H1 (cell line): ENCODE measurements at regions not wholly inside any gene's neighbourhood (a gene's known extent, or its start where the extent isn't known, plus 50 kb on each side); places are given as distances from the start of the nearest gene placed in this dataset.

Source experiments
- BRCA1 ChIP-seq: IDR thresholded peaks from 2 replicates; pipeline ENCODE4 v1.6.1; 2012; ENCODE audit warnings: low read depth, low read length, improper control_type of control experiment
- CHD7 ChIP-seq: fragments of 300-600 bp; sonication (generic); IDR thresholded peaks from 2 replicates; pipeline ENCODE4 v1.7.1; 2012; ENCODE audit warnings: low read length, moderate library complexity, mild to moderate bottlenecking, inconsistent platforms; ENCODE audit not compliant: insufficient replicate concordance
- JUND ChIP-seq: IDR thresholded peaks from 2 replicates; pipeline ENCODE4 v1.6.1; 2011; ENCODE audit warnings: mild to moderate bottlenecking, improper control_type of control experiment, low read length
- MAX ChIP-seq: IDR thresholded peaks from 2 replicates; pipeline ENCODE4 v1.6.1; 2012; ENCODE audit warnings: inconsistent platforms
- SIRT6 ChIP-seq: IDR thresholded peaks from one replicate; pipeline ENCODE4 v1.7.1; 2012; ENCODE audit warnings: low read length, inconsistent platforms
- TCF12 ChIP-seq: IDR thresholded peaks from 2 replicates; pipeline ENCODE4 v1.6.1; 2011; ENCODE audit warnings: low read depth, mild to moderate bottlenecking, low read length
- YY1 ChIP-seq: IDR thresholded peaks from 2 replicates; pipeline ENCODE4 v1.6.1; 2011; ENCODE audit warnings: low read depth, mild to moderate bottlenecking, low read length

- TF ChIP-seq CHD7 (no peak), BRCA1 (no peak), TCF12 (no peak), JUND (no peak), SIRT6 (no peak), YY1 (no peak), MAX (no peak)
Observed at GRCh38 chr10:57884965-57885617, 382.6 kb downstream of the IPMK start (continued).
